ENCODE measurements at regions not wholly inside any gene's neighbourhood (a gene's known extent, or its start where the extent isn't known, plus 50 kb on each side); places are given as distances from the start of the nearest gene placed in this dataset.

DNA sequence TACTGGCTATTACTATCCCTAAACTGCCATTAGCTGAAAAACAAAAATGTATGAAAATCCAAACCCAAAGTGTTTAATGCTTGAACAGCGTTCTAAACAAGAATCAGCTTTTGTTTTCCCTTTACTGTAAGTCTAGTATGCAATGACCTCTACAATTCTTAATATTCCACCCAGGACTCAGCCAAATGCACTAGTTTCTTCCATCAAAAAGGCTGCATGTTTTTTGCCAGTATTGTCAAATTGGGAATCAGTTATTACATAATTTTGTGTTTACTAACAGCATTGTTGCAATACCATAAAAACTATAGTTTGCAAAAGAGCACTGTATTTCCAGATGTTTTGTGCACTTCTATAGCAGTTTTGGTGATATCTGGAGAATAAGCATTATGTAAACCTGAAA, 634.5 kb downstream of the LTN1 start:
- TF ChIP-seq FOXK2 (IDR thresholded peaks at IDR 0.05) (no peak), SP1 (IDR thresholded peaks at IDR 0.05) (no peak), ELF4 (IDR thresholded peaks at IDR 0.05) (no peak), NFRKB (IDR thresholded peaks at IDR 0.05) (no peak), FOXA1 (IDR thresholded peaks at IDR 0.05) (no peak), BHLHE40 (IDR thresholded peaks at IDR 0.05; ENCODE audit: borderline replicate concordance) (no peak), HDGF (IDR thresholded peaks at IDR 0.05; ENCODE audit: borderline replicate concordance) (no peak), ARNT (IDR thresholded peaks at IDR 0.05) (no peak), L3MBTL2 (conservative IDR thresholded peaks at IDR 0.05) (no peak), TARDBP (IDR thresholded peaks at IDR 0.05) (no peak), SUZ12 (IDR thresholded peaks at IDR 0.05) (no peak), ZNF384 (IDR thresholded peaks at IDR 0.05) (no peak), LEF1 (IDR thresholded peaks at IDR 0.05; ENCODE audit: borderline replicate concordance) (no peak), CTBP1 (IDR thresholded peaks at IDR 0.05; ENCODE audit: borderline replicate concordance) (no peak), FOXM1 (IDR thresholded peaks at IDR 0.05; ENCODE audit: borderline replicate concordance) (no peak)
- TF ChIP-seq, protein P1, sequence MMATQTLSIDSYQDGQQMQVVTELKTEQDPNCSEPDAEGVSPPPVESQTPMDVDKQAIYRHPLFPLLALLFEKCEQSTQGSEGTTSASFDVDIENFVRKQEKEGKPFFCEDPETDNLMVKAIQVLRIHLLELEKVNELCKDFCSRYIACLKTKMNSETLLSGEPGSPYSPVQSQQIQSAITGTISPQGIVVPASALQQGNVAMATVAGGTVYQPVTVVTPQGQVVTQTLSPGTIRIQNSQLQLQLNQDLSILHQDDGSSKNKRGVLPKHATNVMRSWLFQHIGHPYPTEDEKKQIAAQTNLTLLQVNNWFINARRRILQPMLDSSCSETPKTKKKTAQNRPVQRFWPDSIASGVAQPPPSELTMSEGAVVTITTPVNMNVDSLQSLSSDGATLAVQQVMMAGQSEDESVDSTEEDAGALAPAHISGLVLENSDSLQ (IDR thresholded peaks at IDR 0.05), result no peak
- ChIA-PET POLR2A (no interaction called here), CTCF (no interaction called here)
- DNase-seq (ENCODE audit: extremely low spot score), result no peak

DNA sequence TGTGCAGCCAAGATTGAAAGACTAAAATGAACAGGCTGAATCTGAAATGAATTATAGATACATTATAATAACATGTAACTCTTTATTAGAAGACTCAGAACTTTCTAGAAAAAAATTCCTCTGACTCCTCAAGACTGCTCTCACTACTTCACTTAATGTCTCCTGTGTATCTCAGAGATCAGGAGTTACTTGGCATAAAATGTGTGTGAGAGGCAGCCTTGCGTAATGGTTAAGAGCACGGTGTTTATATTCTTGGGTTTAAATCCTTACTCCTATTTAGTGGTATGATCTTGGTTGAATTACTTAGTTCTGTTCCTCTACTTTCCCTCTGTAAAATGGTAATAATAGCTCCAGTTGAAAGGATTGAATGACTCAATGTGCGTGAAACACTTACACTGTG, 634.9 kb downstream of the LTN1 start:
- ChIA-PET POLR2A (no interaction called here), CTCF (no interaction called here)
- TF ChIP-seq BHLHE40 (IDR thresholded peaks at IDR 0.05; ENCODE audit: borderline replicate concordance) (no peak), CTBP1 (IDR thresholded peaks at IDR 0.05; ENCODE audit: borderline replicate concordance) (no peak), L3MBTL2 (conservative IDR thresholded peaks at IDR 0.05) (no peak), LEF1 (IDR thresholded peaks at IDR 0.05; ENCODE audit: borderline replicate concordance) (no peak), SP1 (IDR thresholded peaks at IDR 0.05) (no peak), SUZ12 (IDR thresholded peaks at IDR 0.05) (no peak), ELF4 (IDR thresholded peaks at IDR 0.05) (no peak), FOXM1 (IDR thresholded peaks at IDR 0.05; ENCODE audit: borderline replicate concordance) (no peak), FOXK2 (IDR thresholded peaks at IDR 0.05) (no peak), FOXA1 (IDR thresholded peaks at IDR 0.05) (no peak), ARNT (IDR thresholded peaks at IDR 0.05) (no peak), ZNF384 (IDR thresholded peaks at IDR 0.05) (no peak), HDGF (IDR thresholded peaks at IDR 0.05; ENCODE audit: borderline replicate concordance) (no peak), TARDBP (IDR thresholded peaks at IDR 0.05) (no peak)
- TF ChIP-seq, protein P1 (IDR thresholded peaks at IDR 0.05), result no peak

GRCh38 chr21:28356422-28356821, 636.3 kb downstream of the LTN1 start:
- ChIA-PET CTCF (interaction anchor here (0.6 kb wide), 1 partner anchor 114 kb away, joined by 3 read pairs; no protein-coding TSS in a partner anchor), POLR2A (no interaction called here)
- TF ChIP-seq ZNF384 (IDR thresholded peaks at IDR 0.05) (no peak), HDGF (IDR thresholded peaks at IDR 0.05; ENCODE audit: borderline replicate concordance) (no peak), ARNT (IDR thresholded peaks at IDR 0.05) (no peak), FOXM1 (IDR thresholded peaks at IDR 0.05; ENCODE audit: borderline replicate concordance) (no peak), SUZ12 (IDR thresholded peaks at IDR 0.05) (no peak), FOXA1 (IDR thresholded peaks at IDR 0.05) (no peak), L3MBTL2 (conservative IDR thresholded peaks at IDR 0.05) (no peak), LEF1 (IDR thresholded peaks at IDR 0.05; ENCODE audit: borderline replicate concordance) (no peak), ELF4 (IDR thresholded peaks at IDR 0.05) (no peak), TARDBP (IDR thresholded peaks at IDR 0.05) (no peak), FOXK2 (IDR thresholded peaks at IDR 0.05) (no peak), CTBP1 (IDR thresholded peaks at IDR 0.05; ENCODE audit: borderline replicate concordance) (no peak), NFRKB (IDR thresholded peaks at IDR 0.05) (no peak), SP1 (IDR thresholded peaks at IDR 0.05) (no peak), BHLHE40 (IDR thresholded peaks at IDR 0.05; ENCODE audit: borderline replicate concordance) (no peak)
- TF ChIP-seq, protein P1 (IDR thresholded peaks at IDR 0.05), result no peak
- no peak for DNase-seq (ENCODE audit: extremely low spot score)

More for the DNA sequence above, 634.9 kb downstream of the LTN1 start:
- no peak for DNase-seq (ENCODE audit: extremely low spot score)

DNA sequence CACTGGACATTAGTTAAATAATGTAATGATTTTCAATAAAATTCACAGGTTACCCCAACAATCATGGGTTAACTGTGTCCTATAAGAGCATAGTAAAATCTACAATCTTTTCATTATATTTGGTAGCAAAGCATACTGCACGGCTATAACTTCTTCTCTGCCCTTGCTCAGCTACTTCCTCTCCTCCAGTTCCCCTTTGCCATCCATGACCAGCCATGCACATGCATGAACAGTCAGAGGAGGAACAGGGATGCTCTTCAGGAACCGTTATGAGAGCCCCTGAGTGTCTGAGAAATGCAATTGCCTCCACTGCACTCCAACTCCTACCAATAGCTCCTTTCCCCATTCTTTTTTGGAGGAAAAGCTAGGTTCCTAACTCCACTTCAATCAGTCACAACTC, 646.7 kb downstream of the LTN1 start:
- ChIA-PET POLR2A (no interaction called here), CTCF (no interaction called here)
- TF ChIP-seq HDGF (IDR thresholded peaks at IDR 0.05; ENCODE audit: borderline replicate concordance) (no peak), FOXA1 (IDR thresholded peaks at IDR 0.05) (no peak), ARNT (IDR thresholded peaks at IDR 0.05) (no peak), SP1 (IDR thresholded peaks at IDR 0.05) (no peak), FOXK2 (IDR thresholded peaks at IDR 0.05) (no peak), L3MBTL2 (conservative IDR thresholded peaks at IDR 0.05) (no peak), CTBP1 (IDR thresholded peaks at IDR 0.05; ENCODE audit: borderline replicate concordance) (no peak), ZNF384 (IDR thresholded peaks at IDR 0.05) (no peak), LEF1 (IDR thresholded peaks at IDR 0.05; ENCODE audit: borderline replicate concordance) (no peak), FOXM1 (IDR thresholded peaks at IDR 0.05; ENCODE audit: borderline replicate concordance) (no peak), ELF4 (IDR thresholded peaks at IDR 0.05) (no peak), BHLHE40 (IDR thresholded peaks at IDR 0.05; ENCODE audit: borderline replicate concordance) (no peak), SUZ12 (IDR thresholded peaks at IDR 0.05) (no peak), NFRKB (IDR thresholded peaks at IDR 0.05) (no peak)
- TF ChIP-seq, protein P1 (IDR thresholded peaks at IDR 0.05), result no peak
- no peak for DNase-seq (ENCODE audit: extremely low spot score)

- POLR2A ChIA-PET, result no interaction called here
- no peak for DNase-seq (ENCODE audit: extremely low spot score)
- CTCF ChIA-PET, result no interaction called here
- TF ChIP-seq ARNT (IDR thresholded peaks at IDR 0.05) (no peak), SP1 (IDR thresholded peaks at IDR 0.05) (no peak), L3MBTL2 (conservative IDR thresholded peaks at IDR 0.05) (no peak), NFRKB (IDR thresholded peaks at IDR 0.05) (no peak), FOXK2 (IDR thresholded peaks at IDR 0.05) (no peak), FOXM1 (IDR thresholded peaks at IDR 0.05; ENCODE audit: borderline replicate concordance) (no peak), SUZ12 (IDR thresholded peaks at IDR 0.05) (no peak), HDGF (IDR thresholded peaks at IDR 0.05; ENCODE audit: borderline replicate concordance) (no peak), CTBP1 (IDR thresholded peaks at IDR 0.05; ENCODE audit: borderline replicate concordance) (no peak), ZNF384 (IDR thresholded peaks at IDR 0.05) (no peak), TARDBP (IDR thresholded peaks at IDR 0.05) (no peak), FOXA1 (IDR thresholded peaks at IDR 0.05) (no peak), LEF1 (IDR thresholded peaks at IDR 0.05; ENCODE audit: borderline replicate concordance) (no peak), ELF4 (IDR thresholded peaks at IDR 0.05) (no peak), BHLHE40 (IDR thresholded peaks at IDR 0.05; ENCODE audit: borderline replicate concordance) (no peak)
- TF ChIP-seq, protein P1 (IDR thresholded peaks at IDR 0.05), result no peak
These were observed 647.7 kb downstream of the LTN1 start for GRCh38 chr21:28344985-28345384.

Data from HEK293T (cell line).